ENCODE measurements at regions not wholly inside any gene's neighbourhood (a gene's known extent, or its start where the extent isn't known, plus 50 kb on each side); places are given as distances from the start of the nearest gene placed in this dataset.
A peak's percentile ranks its signal among the peaks of the same experiment; 100 is the strongest.

GRCh38 chr10:101289541-101289940 is 60.3 kb upstream of the LBX1 start:
- Histone ChIP-seq H3K9me3 (ENCODE audit: insufficient read depth, low read depth, low read length) (no peaks in the 10 kb centered on the region), H3K4me1 (ENCODE audit: insufficient read depth, low read length) (peaks cover 36% of the 10 kb centered on the region), H3K36me3 (ENCODE audit: insufficient read depth, low read length) (no peaks in the 10 kb centered on the region), H3K27me3 (ENCODE audit: insufficient read depth, low read length) (peaks cover 96% of the 10 kb centered on the region), H3K9ac (ENCODE audit: low read depth, low read length) (no peak overlapping the region), H3K27ac (ENCODE audit: low read depth, low read length) (no peak overlapping the region), H3K4me3 (ENCODE audit: low read length) (no peak overlapping the region)
- 85% methylated on average over 3 of the region's 3 CpGs for WGBS

- H3K27ac ChIP-seq (ENCODE audit: low read depth, low read length) = no peak overlapping the region
- H3K4me1 ChIP-seq (ENCODE audit: insufficient read depth, low read length) = peaks cover 27% of the 10 kb centered on the region
- WGBS = 60% methylated on average over 10 of the region's 10 CpGs
- no peaks in the 10 kb centered on the region for H3K36me3 ChIP-seq (ENCODE audit: insufficient read depth, low read length)
- H3K9ac ChIP-seq (ENCODE audit: low read depth, low read length) = no peak overlapping the region
- H3K9me3 ChIP-seq (ENCODE audit: insufficient read depth, low read depth, low read length) = no peaks in the 10 kb centered on the region
- no peak overlapping the region for H3K4me3 ChIP-seq (ENCODE audit: low read length)
- peaks cover 96% of the 10 kb centered on the region for H3K27me3 ChIP-seq (ENCODE audit: insufficient read depth, low read length)
These were observed 61.2 kb upstream of the LBX1 start for GRCh38 chr10:101290431-101290830.

- H3K36me3 ChIP-seq (ENCODE audit: insufficient read depth, low read length) = no peaks in the 10 kb centered on the region
- H3K9me3 ChIP-seq (ENCODE audit: insufficient read depth, low read depth, low read length) = no peaks in the 10 kb centered on the region
- 57% methylated on average over 7 of the region's 8 CpGs for WGBS
- H3K4me1 ChIP-seq (ENCODE audit: insufficient read depth, low read length) = peaks cover 26% of the 10 kb centered on the region
- H3K9ac ChIP-seq (ENCODE audit: low read depth, low read length) = no peak overlapping the region
- H3K27ac ChIP-seq (ENCODE audit: low read depth, low read length) = no peak overlapping the region
- H3K4me3 ChIP-seq (ENCODE audit: low read length) = peak overlapping the region; percentile 60
- peaks cover 98% of the 10 kb centered on the region for H3K27me3 ChIP-seq (ENCODE audit: insufficient read depth, low read length)
These were observed 61.6 kb upstream of the LBX1 start for GRCh38 chr10:101290881-101291280.

- H3K4me1 ChIP-seq (ENCODE audit: insufficient read depth, low read length) = peaks cover 21% of the 10 kb centered on the region
- WGBS = 1% methylated on average over 68 of the region's 69 CpGs
- no peaks in the 10 kb centered on the region for H3K36me3 ChIP-seq (ENCODE audit: insufficient read depth, low read length)
- no peak overlapping the region for H3K9ac ChIP-seq (ENCODE audit: low read depth, low read length)
- peaks cover 94% of the 10 kb centered on the region for H3K27me3 ChIP-seq (ENCODE audit: insufficient read depth, low read length)
- peak overlapping the region; percentile 60 for H3K4me3 ChIP-seq (ENCODE audit: low read length)
- no peaks in the 10 kb centered on the region for H3K9me3 ChIP-seq (ENCODE audit: insufficient read depth, low read depth, low read length)
- no peak overlapping the region for H3K27ac ChIP-seq (ENCODE audit: low read depth, low read length)
These were observed 62.3 kb upstream of the LBX1 start for GRCh38 chr10:101291331-101292193.

GRCh38 chr10:101292194-101293006 is 61.6 kb upstream of the BTRC start:
- Histone ChIP-seq H3K27ac (ENCODE audit: low read depth, low read length) (no peak overlapping the region), H3K4me3 (ENCODE audit: low read length) (peak overlapping the region; percentile 60), H3K27me3 (ENCODE audit: insufficient read depth, low read length) (peaks cover 94% of the 10 kb centered on the region), H3K4me1 (ENCODE audit: insufficient read depth, low read length) (peaks cover 19% of the 10 kb centered on the region), H3K9ac (ENCODE audit: low read depth, low read length) (no peak overlapping the region), H3K9me3 (ENCODE audit: insufficient read depth, low read depth, low read length) (no peaks in the 10 kb centered on the region), H3K36me3 (ENCODE audit: insufficient read depth, low read length) (no peaks in the 10 kb centered on the region)
- WGBS = under 1% methylated on average over 64 of the region's 65 CpGs

- H3K4me3 ChIP-seq (ENCODE audit: low read length) = peak overlapping the region; percentile 60
These were observed 60.8 kb upstream of the BTRC start for GRCh38 chr10:101293007-101293723.

GRCh38 chr10:101294109-101294508 is 59.9 kb upstream of the BTRC start:
- no peaks in the 10 kb centered on the region for H3K36me3 ChIP-seq (ENCODE audit: insufficient read depth, low read length)
- no peaks in the 10 kb centered on the region for H3K9me3 ChIP-seq (ENCODE audit: insufficient read depth, low read depth, low read length)
- 93% methylated on average over 3 of the region's 3 CpGs for WGBS
- H3K9ac ChIP-seq (ENCODE audit: low read depth, low read length) = no peak overlapping the region
- H3K27ac ChIP-seq (ENCODE audit: low read depth, low read length) = no peak overlapping the region
- no peak overlapping the region for H3K4me3 ChIP-seq (ENCODE audit: low read length)
- H3K27me3 ChIP-seq (ENCODE audit: insufficient read depth, low read length) = peaks cover 92% of the 10 kb centered on the region
- peaks cover 16% of the 10 kb centered on the region for H3K4me1 ChIP-seq (ENCODE audit: insufficient read depth, low read length)

More at GRCh38 chr10:101293007-101293723, 60.8 kb upstream of the BTRC start:
- H3K27me3 ChIP-seq (ENCODE audit: insufficient read depth, low read length) = peaks cover 92% of the 10 kb centered on the region
- peaks cover 16% of the 10 kb centered on the region for H3K4me1 ChIP-seq (ENCODE audit: insufficient read depth, low read length)
- H3K9ac ChIP-seq (ENCODE audit: low read depth, low read length) = no peak overlapping the region
- H3K27ac ChIP-seq (ENCODE audit: low read depth, low read length) = no peak overlapping the region
- 12% methylated on average over 17 of the region's 17 CpGs for WGBS
- H3K9me3 ChIP-seq (ENCODE audit: insufficient read depth, low read depth, low read length) = no peaks in the 10 kb centered on the region
- H3K36me3 ChIP-seq (ENCODE audit: insufficient read depth, low read length) = no peaks in the 10 kb centered on the region

GRCh38 chr10:101295261-101295660 is 58.7 kb upstream of the BTRC start:
- Histone ChIP-seq H3K4me1 (ENCODE audit: insufficient read depth, low read length) (peaks cover 14% of the 10 kb centered on the region), H3K4me3 (ENCODE audit: low read length) (no peak overlapping the region), H3K9ac (ENCODE audit: low read depth, low read length) (no peak overlapping the region), H3K9me3 (ENCODE audit: insufficient read depth, low read depth, low read length) (no peaks in the 10 kb centered on the region), H3K36me3 (ENCODE audit: insufficient read depth, low read length) (no peaks in the 10 kb centered on the region), H3K27ac (ENCODE audit: low read depth, low read length) (no peak overlapping the region), H3K27me3 (ENCODE audit: insufficient read depth, low read length) (peaks cover 84% of the 10 kb centered on the region)
- WGBS = 82% methylated on average over 4 of the region's 4 CpGs

GRCh38 chr10:101297901-101298486 is 56.0 kb upstream of the BTRC start:
- 15% methylated on average over 9 of the region's 9 CpGs for WGBS
- no peaks in the 10 kb centered on the region for H3K36me3 ChIP-seq (ENCODE audit: insufficient read depth, low read length)
- H3K9me3 ChIP-seq (ENCODE audit: insufficient read depth, low read depth, low read length) = no peaks in the 10 kb centered on the region
- no peak overlapping the region for H3K27ac ChIP-seq (ENCODE audit: low read depth, low read length)
- no peak overlapping the region for H3K4me3 ChIP-seq (ENCODE audit: low read length)
- H3K4me1 ChIP-seq (ENCODE audit: insufficient read depth, low read length) = peaks cover 4% of the 10 kb centered on the region; the same call in 1 of the 2 replicates
- H3K27me3 ChIP-seq (ENCODE audit: insufficient read depth, low read length) = peaks cover 56% of the 10 kb centered on the region
- H3K9ac ChIP-seq (ENCODE audit: low read depth, low read length) = no peak overlapping the region

- Histone ChIP-seq H3K9me3 (ENCODE audit: insufficient read depth, low read depth, low read length) (no peaks in the 10 kb centered on the region), H3K36me3 (ENCODE audit: insufficient read depth, low read length) (no peaks in the 10 kb centered on the region), H3K27me3 (ENCODE audit: insufficient read depth, low read length) (peaks cover 44% of the 10 kb centered on the region), H3K27ac (ENCODE audit: low read depth, low read length) (no peak overlapping the region), H3K4me3 (ENCODE audit: low read length) (no peak overlapping the region), H3K4me1 (ENCODE audit: insufficient read depth, low read length) (peaks cover 3% of the 10 kb centered on the region; the same call in 1 of the 2 replicates), H3K9ac (ENCODE audit: low read depth, low read length) (no peak overlapping the region)
- 91% methylated on average over 6 of the region's 6 CpGs for WGBS
These were observed 54.8 kb upstream of the BTRC start for GRCh38 chr10:101299211-101299610.

All from HUES64 (cell line).